Activated naive CD4-positive, alpha-beta T cell treated with anti-CD3 and anti-CD28 coated beads, Interleukin-2, amount 10 ng/mL, durations not matched to agents 7 days and 5 days (primary cell): ENCODE measurements at regions not wholly inside any gene's neighbourhood (a gene's known extent, or its start where the extent isn't known, plus 50 kb on each side); places are given as distances from the start of the nearest gene placed in this dataset.

ENCODE experiments used
- CTCF ChIA-PET: fragments of 350-600 bp; sonication (Branson Sonifier 250); formaldehyde crosslinking; loops from one replicate; lab custom pipeline; 2021; ENCODE audit warnings: antibody characterized with exemption; lab: Charles Lee
- DNase-seq: peaks from one replicate; pipeline ENCODE4 v3.0.0-alpha.2; 2020
- H3K27ac Mint-ChIP-seq: one replicate; pipeline ENCODE4 v1.8.0; 2021; ENCODE audit warnings: mild to moderate bottlenecking, moderate library complexity, mixed read lengths
- H3K27me3 Mint-ChIP-seq: one replicate; pipeline ENCODE4 v1.8.0; 2021; ENCODE audit warnings: mild to moderate bottlenecking, mixed read lengths
- H3K36me3 Mint-ChIP-seq: one replicate; pipeline ENCODE4 v1.8.0; 2021; ENCODE audit warnings: mixed read lengths
- H3K4me1 Mint-ChIP-seq: one replicate; pipeline ENCODE4 v1.8.0; 2021; ENCODE audit warnings: mixed read lengths
- H3K4me3 Mint-ChIP-seq: one replicate; pipeline ENCODE4 v1.8.0; 2021; ENCODE audit warnings: mild to moderate bottlenecking, moderate library complexity, mixed read lengths
- H3K9me3 Mint-ChIP-seq: one replicate; pipeline ENCODE4 v1.8.0; 2021; ENCODE audit warnings: mixed read lengths

- no peaks in the 10 kb centered on the region for H3K27me3 Mint-ChIP-seq
- H3K9me3 Mint-ChIP-seq = peaks cover 23% of the 10 kb centered on the region
- H3K36me3 Mint-ChIP-seq = no peaks in the 10 kb centered on the region
- H3K4me1 Mint-ChIP-seq = no peaks in the 10 kb centered on the region
- no peak overlapping the region for H3K27ac Mint-ChIP-seq
- CTCF ChIA-PET = no interaction called here
- H3K4me3 Mint-ChIP-seq = no peak overlapping the region
- DNase-seq = no peak
Observed at GRCh38 chr4:178140326-178140915, 698.2 kb upstream of the AGA start.

- peaks cover 19% of the 10 kb centered on the region for H3K9me3 Mint-ChIP-seq
- H3K36me3 Mint-ChIP-seq = no peaks in the 10 kb centered on the region
- no peak for DNase-seq
- CTCF ChIA-PET = no interaction called here
- no peaks in the 10 kb centered on the region for H3K4me1 Mint-ChIP-seq
- H3K27ac Mint-ChIP-seq = no peak overlapping the region
- no peak overlapping the region for H3K4me3 Mint-ChIP-seq
- no peaks in the 10 kb centered on the region for H3K27me3 Mint-ChIP-seq
Observed at GRCh38 chr4:178142724-178143123, 700.5 kb upstream of the AGA start.

GRCh38 chr4:178148106-178148505, 705.9 kb upstream of the AGA start:
- CTCF ChIA-PET = no interaction called here

GRCh38 chr4:178165251-178165950, 723.2 kb upstream of the AGA start:
- no peaks in the 10 kb centered on the region for H3K4me1 Mint-ChIP-seq
- no peaks in the 10 kb centered on the region for H3K27me3 Mint-ChIP-seq
- no peak overlapping the region for H3K4me3 Mint-ChIP-seq
- no peak for DNase-seq
- H3K27ac Mint-ChIP-seq = no peak overlapping the region
- CTCF ChIA-PET = no interaction called here
- H3K36me3 Mint-ChIP-seq = no peaks in the 10 kb centered on the region
- H3K9me3 Mint-ChIP-seq = peaks cover 10% of the 10 kb centered on the region

More at GRCh38 chr4:178148106-178148505, 705.9 kb upstream of the AGA start:
- H3K27me3 Mint-ChIP-seq = no peaks in the 10 kb centered on the region
- no peaks in the 10 kb centered on the region for H3K36me3 Mint-ChIP-seq
- no peak overlapping the region for H3K27ac Mint-ChIP-seq
- DNase-seq = no peak
- H3K4me3 Mint-ChIP-seq = no peak overlapping the region
- no peaks in the 10 kb centered on the region for H3K4me1 Mint-ChIP-seq
- H3K9me3 Mint-ChIP-seq = peaks cover under 1% of the 10 kb centered on the region

GRCh38 chr4:178165951-178166308, 723.7 kb upstream of the AGA start:
- Mint-ChIP-seq H3K4me1 (no peaks in the 10 kb centered on the region), H3K4me3 (no peak overlapping the region), H3K9me3 (peaks cover 7% of the 10 kb centered on the region), H3K27ac (no peak overlapping the region), H3K36me3 (no peaks in the 10 kb centered on the region), H3K27me3 (no peaks in the 10 kb centered on the region)
- no peak for DNase-seq
- CTCF ChIA-PET = no interaction called here

GRCh38 chr4:178173771-178174170, 731.5 kb upstream of the AGA start:
- DNase-seq = no peak

GRCh38 chr4:178174756-178175155, 732.5 kb upstream of the AGA start:
- H3K4me1 Mint-ChIP-seq = no peaks in the 10 kb centered on the region
- H3K27ac Mint-ChIP-seq = no peak overlapping the region
- CTCF ChIA-PET = no interaction called here
- peaks cover 1% of the 10 kb centered on the region for H3K9me3 Mint-ChIP-seq
- H3K36me3 Mint-ChIP-seq = no peaks in the 10 kb centered on the region
- no peaks in the 10 kb centered on the region for H3K27me3 Mint-ChIP-seq
- H3K4me3 Mint-ChIP-seq = no peak overlapping the region
- DNase-seq = no peak

More at GRCh38 chr4:178173771-178174170, 731.5 kb upstream of the AGA start:
- CTCF ChIA-PET = no interaction called here
- Mint-ChIP-seq H3K27me3 (no peaks in the 10 kb centered on the region), H3K36me3 (no peaks in the 10 kb centered on the region), H3K4me3 (no peak overlapping the region), H3K4me1 (no peaks in the 10 kb centered on the region), H3K27ac (no peak overlapping the region), H3K9me3 (peaks cover 1% of the 10 kb centered on the region)

GRCh38 chr4:178185517-178185916, 743.3 kb upstream of the AGA start:
- Mint-ChIP-seq H3K9me3 (no peaks in the 10 kb centered on the region), H3K4me1 (no peaks in the 10 kb centered on the region), H3K27ac (no peak overlapping the region), H3K27me3 (no peaks in the 10 kb centered on the region), H3K36me3 (no peaks in the 10 kb centered on the region), H3K4me3 (no peak overlapping the region)
- no peak for DNase-seq
- CTCF ChIA-PET = no interaction called here

- Mint-ChIP-seq H3K27ac (no peak overlapping the region), H3K4me1 (no peaks in the 10 kb centered on the region), H3K36me3 (no peaks in the 10 kb centered on the region), H3K27me3 (no peaks in the 10 kb centered on the region), H3K4me3 (no peak overlapping the region), H3K9me3 (peaks cover 2% of the 10 kb centered on the region)
- CTCF ChIA-PET = no interaction called here
- DNase-seq = no peak
Observed at GRCh38 chr4:178192611-178193010, 750.4 kb upstream of the AGA start.

GRCh38 chr4:178196751-178197374, 754.6 kb upstream of the AGA start:
- Mint-ChIP-seq H3K36me3 (no peaks in the 10 kb centered on the region), H3K4me3 (no peak overlapping the region), H3K4me1 (no peaks in the 10 kb centered on the region), H3K27ac (no peak overlapping the region), H3K27me3 (no peaks in the 10 kb centered on the region), H3K9me3 (peaks cover 2% of the 10 kb centered on the region)
- DNase-seq = no peak
- CTCF ChIA-PET = no interaction called here

- CTCF ChIA-PET = no interaction called here
- H3K4me1 Mint-ChIP-seq = no peaks in the 10 kb centered on the region
- H3K36me3 Mint-ChIP-seq = no peaks in the 10 kb centered on the region
- DNase-seq = no peak
- H3K4me3 Mint-ChIP-seq = no peak overlapping the region
- no peak overlapping the region for H3K27ac Mint-ChIP-seq
- peaks cover 1% of the 10 kb centered on the region for H3K9me3 Mint-ChIP-seq
- H3K27me3 Mint-ChIP-seq = no peaks in the 10 kb centered on the region
Observed at GRCh38 chr4:178198691-178199090, 756.5 kb upstream of the AGA start.

- CTCF ChIA-PET = no interaction called here
- Mint-ChIP-seq H3K9me3 (peaks cover 5% of the 10 kb centered on the region), H3K4me3 (no peak overlapping the region), H3K27ac (no peak overlapping the region), H3K4me1 (no peaks in the 10 kb centered on the region), H3K27me3 (no peaks in the 10 kb centered on the region), H3K36me3 (no peaks in the 10 kb centered on the region)
- DNase-seq = no peak
Observed at GRCh38 chr4:178202422-178202821, 760.2 kb upstream of the AGA start.

- H3K9me3 Mint-ChIP-seq = peaks cover 12% of the 10 kb centered on the region
- no peak overlapping the region for H3K27ac Mint-ChIP-seq
- H3K36me3 Mint-ChIP-seq = no peaks in the 10 kb centered on the region
- no peaks in the 10 kb centered on the region for H3K27me3 Mint-ChIP-seq
- no peak for DNase-seq
- CTCF ChIA-PET = no interaction called here
- no peaks in the 10 kb centered on the region for H3K4me1 Mint-ChIP-seq
- no peak overlapping the region for H3K4me3 Mint-ChIP-seq
Observed at GRCh38 chr4:178205826-178206225, 763.6 kb upstream of the AGA start.

- Mint-ChIP-seq H3K4me1 (no peaks in the 10 kb centered on the region), H3K27me3 (no peaks in the 10 kb centered on the region), H3K36me3 (no peaks in the 10 kb centered on the region), H3K27ac (no peak overlapping the region), H3K4me3 (no peak overlapping the region), H3K9me3 (no peaks in the 10 kb centered on the region)
- CTCF ChIA-PET = no interaction called here
- no peak for DNase-seq
Observed at GRCh38 chr4:178215309-178215708, 773.1 kb upstream of the AGA start.

GRCh38 chr4:178215763-178216162, 773.5 kb upstream of the AGA start:
- Mint-ChIP-seq H3K27ac (no peak overlapping the region), H3K36me3 (no peaks in the 10 kb centered on the region), H3K9me3 (no peaks in the 10 kb centered on the region), H3K4me1 (no peaks in the 10 kb centered on the region), H3K27me3 (no peaks in the 10 kb centered on the region), H3K4me3 (no peak overlapping the region)
- no peak for DNase-seq
- CTCF ChIA-PET = no interaction called here
